ENCODE measurements at regions not wholly inside any gene's neighbourhood (a gene's known extent, or its start where the extent isn't known, plus 50 kb on each side); places are given as distances from the start of the nearest gene placed in this dataset.

DNA sequence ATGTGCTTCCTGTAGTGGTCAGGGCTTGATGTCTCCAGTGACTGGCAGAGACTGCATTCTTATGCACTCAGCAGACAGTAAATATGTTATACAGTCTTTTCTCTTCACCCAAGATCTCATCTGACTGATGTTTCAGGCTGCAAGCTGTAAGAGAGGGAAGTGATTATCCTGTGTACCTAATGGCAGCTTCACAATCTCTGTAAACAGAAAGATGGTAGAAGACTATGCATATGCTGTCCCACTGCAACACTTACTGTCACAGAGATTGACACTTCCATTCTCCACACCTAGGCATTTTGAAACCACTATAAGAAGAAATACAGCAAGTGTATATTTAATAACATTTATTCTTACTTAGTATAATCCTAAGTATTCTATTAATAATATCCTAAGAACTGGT is 97.6 kb upstream of the ANXA1 start (continued):
- TF ChIP-seq, protein P1, sequence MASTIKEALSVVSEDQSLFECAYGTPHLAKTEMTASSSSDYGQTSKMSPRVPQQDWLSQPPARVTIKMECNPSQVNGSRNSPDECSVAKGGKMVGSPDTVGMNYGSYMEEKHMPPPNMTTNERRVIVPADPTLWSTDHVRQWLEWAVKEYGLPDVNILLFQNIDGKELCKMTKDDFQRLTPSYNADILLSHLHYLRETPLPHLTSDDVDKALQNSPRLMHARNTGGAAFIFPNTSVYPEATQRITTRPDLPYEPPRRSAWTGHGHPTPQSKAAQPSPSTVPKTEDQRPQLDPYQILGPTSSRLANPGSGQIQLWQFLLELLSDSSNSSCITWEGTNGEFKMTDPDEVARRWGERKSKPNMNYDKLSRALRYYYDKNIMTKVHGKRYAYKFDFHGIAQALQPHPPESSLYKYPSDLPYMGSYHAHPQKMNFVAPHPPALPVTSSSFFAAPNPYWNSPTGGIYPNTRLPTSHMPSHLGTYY (CRISPR knock-in tag; IDR thresholded peaks at IDR 0.05), result no peak
- TF ChIP-seq, protein P2, sequence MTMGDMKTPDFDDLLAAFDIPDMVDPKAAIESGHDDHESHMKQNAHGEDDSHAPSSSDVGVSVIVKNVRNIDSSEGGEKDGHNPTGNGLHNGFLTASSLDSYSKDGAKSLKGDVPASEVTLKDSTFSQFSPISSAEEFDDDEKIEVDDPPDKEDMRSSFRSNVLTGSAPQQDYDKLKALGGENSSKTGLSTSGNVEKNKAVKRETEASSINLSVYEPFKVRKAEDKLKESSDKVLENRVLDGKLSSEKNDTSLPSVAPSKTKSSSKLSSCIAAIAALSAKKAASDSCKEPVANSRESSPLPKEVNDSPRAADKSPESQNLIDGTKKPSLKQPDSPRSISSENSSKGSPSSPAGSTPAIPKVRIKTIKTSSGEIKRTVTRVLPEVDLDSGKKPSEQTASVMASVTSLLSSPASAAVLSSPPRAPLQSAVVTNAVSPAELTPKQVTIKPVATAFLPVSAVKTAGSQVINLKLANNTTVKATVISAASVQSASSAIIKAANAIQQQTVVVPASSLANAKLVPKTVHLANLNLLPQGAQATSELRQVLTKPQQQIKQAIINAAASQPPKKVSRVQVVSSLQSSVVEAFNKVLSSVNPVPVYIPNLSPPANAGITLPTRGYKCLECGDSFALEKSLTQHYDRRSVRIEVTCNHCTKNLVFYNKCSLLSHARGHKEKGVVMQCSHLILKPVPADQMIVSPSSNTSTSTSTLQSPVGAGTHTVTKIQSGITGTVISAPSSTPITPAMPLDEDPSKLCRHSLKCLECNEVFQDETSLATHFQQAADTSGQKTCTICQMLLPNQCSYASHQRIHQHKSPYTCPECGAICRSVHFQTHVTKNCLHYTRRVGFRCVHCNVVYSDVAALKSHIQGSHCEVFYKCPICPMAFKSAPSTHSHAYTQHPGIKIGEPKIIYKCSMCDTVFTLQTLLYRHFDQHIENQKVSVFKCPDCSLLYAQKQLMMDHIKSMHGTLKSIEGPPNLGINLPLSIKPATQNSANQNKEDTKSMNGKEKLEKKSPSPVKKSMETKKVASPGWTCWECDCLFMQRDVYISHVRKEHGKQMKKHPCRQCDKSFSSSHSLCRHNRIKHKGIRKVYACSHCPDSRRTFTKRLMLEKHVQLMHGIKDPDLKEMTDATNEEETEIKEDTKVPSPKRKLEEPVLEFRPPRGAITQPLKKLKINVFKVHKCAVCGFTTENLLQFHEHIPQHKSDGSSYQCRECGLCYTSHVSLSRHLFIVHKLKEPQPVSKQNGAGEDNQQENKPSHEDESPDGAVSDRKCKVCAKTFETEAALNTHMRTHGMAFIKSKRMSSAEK (CRISPR knock-in tag; IDR thresholded peaks at IDR 0.05; ENCODE audit: borderline replicate concordance), result no peak
- TF ChIP-seq NFE2L1 (CRISPR knock-in tag; IDR thresholded peaks at IDR 0.05) (no peak), TCF7 (CRISPR knock-in tag; IDR thresholded peaks at IDR 0.05; ENCODE audit: low read depth) (no peak), RELA (CRISPR knock-in tag; IDR thresholded peaks at IDR 0.05; ENCODE audit: borderline replicate concordance) (no peak), ZNF416 (CRISPR knock-in tag; IDR thresholded peaks at IDR 0.05) (no peak), ZNF121 (CRISPR knock-in tag; IDR thresholded peaks at IDR 0.05) (no peak), MXD4 (CRISPR knock-in tag; IDR thresholded peaks at IDR 0.05; ENCODE audit: borderline replicate concordance) (no peak)
- TF ChIP-seq, protein P3, sequence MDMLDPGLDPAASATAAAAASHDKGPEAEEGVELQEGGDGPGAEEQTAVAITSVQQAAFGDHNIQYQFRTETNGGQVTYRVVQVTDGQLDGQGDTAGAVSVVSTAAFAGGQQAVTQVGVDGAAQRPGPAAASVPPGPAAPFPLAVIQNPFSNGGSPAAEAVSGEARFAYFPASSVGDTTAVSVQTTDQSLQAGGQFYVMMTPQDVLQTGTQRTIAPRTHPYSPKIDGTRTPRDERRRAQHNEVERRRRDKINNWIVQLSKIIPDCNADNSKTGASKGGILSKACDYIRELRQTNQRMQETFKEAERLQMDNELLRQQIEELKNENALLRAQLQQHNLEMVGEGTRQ (CRISPR knock-in tag; IDR thresholded peaks at IDR 0.05), result no peak
- TF ChIP-seq, protein P4, sequence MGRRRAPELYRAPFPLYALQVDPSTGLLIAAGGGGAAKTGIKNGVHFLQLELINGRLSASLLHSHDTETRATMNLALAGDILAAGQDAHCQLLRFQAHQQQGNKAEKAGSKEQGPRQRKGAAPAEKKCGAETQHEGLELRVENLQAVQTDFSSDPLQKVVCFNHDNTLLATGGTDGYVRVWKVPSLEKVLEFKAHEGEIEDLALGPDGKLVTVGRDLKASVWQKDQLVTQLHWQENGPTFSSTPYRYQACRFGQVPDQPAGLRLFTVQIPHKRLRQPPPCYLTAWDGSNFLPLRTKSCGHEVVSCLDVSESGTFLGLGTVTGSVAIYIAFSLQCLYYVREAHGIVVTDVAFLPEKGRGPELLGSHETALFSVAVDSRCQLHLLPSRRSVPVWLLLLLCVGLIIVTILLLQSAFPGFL (CRISPR knock-in tag; IDR thresholded peaks at IDR 0.05; ENCODE audit: borderline replicate concordance), result no peak
- TF ChIP-seq, protein P5, sequence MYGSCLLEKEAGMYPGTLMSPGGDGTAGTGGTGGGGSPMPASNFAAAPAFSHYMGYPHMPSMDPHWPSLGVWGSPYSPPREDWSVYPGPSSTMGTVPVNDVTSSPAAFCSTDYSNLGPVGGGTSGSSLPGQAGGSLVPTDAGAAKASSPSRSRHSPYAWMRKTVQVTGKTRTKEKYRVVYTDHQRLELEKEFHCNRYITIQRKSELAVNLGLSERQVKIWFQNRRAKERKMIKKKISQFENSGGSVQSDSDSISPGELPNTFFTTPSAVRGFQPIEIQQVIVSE (CRISPR knock-in tag; IDR thresholded peaks at IDR 0.05; ENCODE audit: borderline replicate concordance), result no peak
- TF ChIP-seq, protein P6, sequence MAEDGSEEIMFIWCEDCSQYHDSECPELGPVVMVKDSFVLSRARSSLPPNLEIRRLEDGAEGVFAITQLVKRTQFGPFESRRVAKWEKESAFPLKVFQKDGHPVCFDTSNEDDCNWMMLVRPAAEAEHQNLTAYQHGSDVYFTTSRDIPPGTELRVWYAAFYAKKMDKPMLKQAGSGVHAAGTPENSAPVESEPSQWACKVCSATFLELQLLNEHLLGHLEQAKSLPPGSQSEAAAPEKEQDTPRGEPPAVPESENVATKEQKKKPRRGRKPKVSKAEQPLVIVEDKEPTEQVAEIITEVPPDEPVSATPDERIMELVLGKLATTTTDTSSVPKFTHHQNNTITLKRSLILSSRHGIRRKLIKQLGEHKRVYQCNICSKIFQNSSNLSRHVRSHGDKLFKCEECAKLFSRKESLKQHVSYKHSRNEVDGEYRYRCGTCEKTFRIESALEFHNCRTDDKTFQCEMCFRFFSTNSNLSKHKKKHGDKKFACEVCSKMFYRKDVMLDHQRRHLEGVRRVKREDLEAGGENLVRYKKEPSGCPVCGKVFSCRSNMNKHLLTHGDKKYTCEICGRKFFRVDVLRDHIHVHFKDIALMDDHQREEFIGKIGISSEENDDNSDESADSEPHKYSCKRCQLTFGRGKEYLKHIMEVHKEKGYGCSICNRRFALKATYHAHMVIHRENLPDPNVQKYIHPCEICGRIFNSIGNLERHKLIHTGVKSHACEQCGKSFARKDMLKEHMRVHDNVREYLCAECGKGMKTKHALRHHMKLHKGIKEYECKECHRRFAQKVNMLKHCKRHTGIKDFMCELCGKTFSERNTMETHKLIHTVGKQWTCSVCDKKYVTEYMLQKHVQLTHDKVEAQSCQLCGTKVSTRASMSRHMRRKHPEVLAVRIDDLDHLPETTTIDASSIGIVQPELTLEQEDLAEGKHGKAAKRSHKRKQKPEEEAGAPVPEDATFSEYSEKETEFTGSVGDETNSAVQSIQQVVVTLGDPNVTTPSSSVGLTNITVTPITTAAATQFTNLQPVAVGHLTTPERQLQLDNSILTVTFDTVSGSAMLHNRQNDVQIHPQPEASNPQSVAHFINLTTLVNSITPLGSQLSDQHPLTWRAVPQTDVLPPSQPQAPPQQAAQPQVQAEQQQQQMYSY (CRISPR knock-in tag; IDR thresholded peaks at IDR 0.05), result no peak

DNA sequence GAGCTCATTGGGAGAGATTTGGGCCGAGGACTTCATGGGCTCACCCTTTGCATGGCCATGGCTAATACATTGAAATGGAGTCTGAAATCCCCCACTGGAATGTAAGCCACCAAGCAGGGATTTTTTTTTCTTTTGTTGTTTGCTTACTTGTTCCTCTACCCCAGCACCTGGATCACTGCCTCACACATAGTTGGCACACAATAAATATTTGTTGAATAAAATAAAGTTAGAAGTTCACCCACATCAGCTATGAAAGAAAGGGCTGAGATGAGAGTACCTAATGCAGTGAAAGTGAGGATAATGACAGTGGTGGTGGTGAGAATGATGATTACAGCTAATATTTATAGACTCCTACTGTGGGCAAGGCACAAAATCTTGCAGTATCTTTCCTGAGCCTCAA is 98.1 kb upstream of the ANXA1 start:
- no peaks in the 10 kb centered on the region for H3K36me3 Mint-ChIP-seq
- ChIA-PET CTCF (no interaction called here), POLR2A (no interaction called here)
- no peaks in the 10 kb centered on the region for H3K27me3 Mint-ChIP-seq (ENCODE audit: low read depth)
- H3K4me3 Mint-ChIP-seq, result no peak overlapping the region
- DNase-seq (ENCODE audit: low spot score) (no peak), ATAC-seq (no peak)
- no peak overlapping the region for H3K27ac Mint-ChIP-seq
- no peaks in the 10 kb centered on the region for H3K9me3 Mint-ChIP-seq
- peaks cover 37% of the 10 kb centered on the region for H3K4me1 Mint-ChIP-seq
- no peak for TF ChIP-seq ZNF317 (CRISPR knock-in tag; IDR thresholded peaks at IDR 0.05; ENCODE audit: borderline replicate concordance, low read depth)
- TF ChIP-seq, protein P7, sequence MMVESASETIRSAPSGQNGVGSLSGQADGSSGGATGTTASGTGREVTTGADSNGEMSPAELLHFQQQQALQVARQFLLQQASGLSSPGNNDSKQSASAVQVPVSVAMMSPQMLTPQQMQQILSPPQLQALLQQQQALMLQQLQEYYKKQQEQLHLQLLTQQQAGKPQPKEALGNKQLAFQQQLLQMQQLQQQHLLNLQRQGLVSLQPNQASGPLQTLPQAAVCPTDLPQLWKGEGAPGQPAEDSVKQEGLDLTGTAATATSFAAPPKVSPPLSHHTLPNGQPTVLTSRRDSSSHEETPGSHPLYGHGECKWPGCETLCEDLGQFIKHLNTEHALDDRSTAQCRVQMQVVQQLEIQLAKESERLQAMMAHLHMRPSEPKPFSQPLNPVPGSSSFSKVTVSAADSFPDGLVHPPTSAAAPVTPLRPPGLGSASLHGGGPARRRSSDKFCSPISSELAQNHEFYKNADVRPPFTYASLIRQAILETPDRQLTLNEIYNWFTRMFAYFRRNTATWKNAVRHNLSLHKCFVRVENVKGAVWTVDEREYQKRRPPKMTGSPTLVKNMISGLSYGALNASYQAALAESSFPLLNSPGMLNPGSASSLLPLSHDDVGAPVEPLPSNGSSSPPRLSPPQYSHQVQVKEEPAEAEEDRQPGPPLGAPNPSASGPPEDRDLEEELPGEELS (CRISPR knock-in tag; IDR thresholded peaks at IDR 0.05), result no peak
- no peak for TF ChIP-seq TEAD4 (CRISPR knock-in tag; IDR thresholded peaks at IDR 0.05)
- no peak for TF ChIP-seq SMAD3 (CRISPR knock-in tag; IDR thresholded peaks at IDR 0.05; ENCODE audit: borderline replicate concordance)
- TF ChIP-seq, protein P2 (CRISPR knock-in tag; IDR thresholded peaks at IDR 0.05; ENCODE audit: borderline replicate concordance), result no peak
- TF ChIP-seq JAZF1 (CRISPR knock-in tag; IDR thresholded peaks at IDR 0.05), result no peak
- TF ChIP-seq SMAD4 (CRISPR knock-in tag; IDR thresholded peaks at IDR 0.05), result no peak

Data from WTC11 (cell line).